NCI-H128 (cell line): ENCODE measurements at regions not wholly inside any gene's neighbourhood (a gene's known extent, or its start where the extent isn't known, plus 50 kb on each side); places are given as distances from the start of the nearest gene placed in this dataset.
"Not testable (repeated sequence)": the region's sequence is repeated elsewhere in the genome, so short reads cannot be mapped to it uniquely, and the experiment has no call there.

Experiments
- DNase-seq: peaks from one replicate; lab custom pipeline; 2025; ENCODE audit not compliant: unreplicated experiment; lab: John Stamatoyannopoulos, UW

DNA sequence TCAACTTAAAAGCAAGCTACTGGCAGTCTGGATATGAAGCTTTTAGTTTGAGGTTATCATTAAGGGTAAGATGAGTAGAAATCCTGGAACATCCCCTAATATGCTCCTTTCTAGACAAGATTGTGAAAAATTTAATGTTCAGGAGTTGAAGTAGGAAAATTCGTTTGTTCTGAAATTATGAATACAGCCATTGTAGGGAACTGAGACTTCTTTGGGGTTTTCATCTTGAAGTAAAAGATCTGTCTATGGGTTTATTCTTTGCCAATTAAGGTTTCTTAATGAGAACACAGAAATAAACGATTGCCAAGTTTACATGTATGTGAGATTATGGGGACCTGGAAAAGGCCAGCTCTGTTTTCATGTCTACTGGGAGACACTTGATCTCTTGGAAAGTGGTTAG lies 225.6 kb upstream of the MOCS1 start:
- no peak for DNase-seq

DNA sequence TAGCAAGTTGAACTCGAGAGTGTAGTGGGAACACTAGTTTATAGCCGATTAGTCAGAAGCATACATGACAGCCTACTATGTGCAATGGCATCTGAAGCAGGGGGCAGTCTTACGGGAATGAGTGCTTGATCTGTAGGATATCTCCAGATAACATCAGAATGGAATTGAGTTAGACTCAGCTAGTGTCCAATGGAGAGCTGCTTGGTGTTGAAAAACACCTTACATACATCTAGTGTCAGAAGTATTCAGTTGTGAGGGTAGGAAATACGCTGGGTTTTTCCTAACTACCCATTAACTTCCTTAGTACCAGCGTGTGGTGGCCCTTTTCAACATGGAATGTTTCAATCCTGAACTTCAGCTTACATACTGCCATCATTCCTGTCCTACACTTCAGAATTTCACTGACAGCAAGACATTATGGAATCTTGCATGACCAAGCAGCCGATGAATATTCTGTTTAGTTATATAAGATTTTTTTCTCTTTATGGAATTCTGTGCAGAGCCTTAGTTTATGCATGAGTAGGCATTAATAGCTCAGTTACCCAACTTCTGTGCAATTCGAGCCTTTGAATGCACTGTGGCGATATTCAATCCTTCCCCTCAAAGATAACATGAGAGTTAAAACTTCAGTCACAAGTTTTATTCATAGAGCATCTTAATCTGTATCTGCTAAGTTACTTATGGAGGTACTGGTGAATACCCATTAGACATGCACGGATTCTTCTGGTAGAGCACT lies 218.6 kb upstream of the MOCS1 start:
- DNase-seq: no peak

DNA sequence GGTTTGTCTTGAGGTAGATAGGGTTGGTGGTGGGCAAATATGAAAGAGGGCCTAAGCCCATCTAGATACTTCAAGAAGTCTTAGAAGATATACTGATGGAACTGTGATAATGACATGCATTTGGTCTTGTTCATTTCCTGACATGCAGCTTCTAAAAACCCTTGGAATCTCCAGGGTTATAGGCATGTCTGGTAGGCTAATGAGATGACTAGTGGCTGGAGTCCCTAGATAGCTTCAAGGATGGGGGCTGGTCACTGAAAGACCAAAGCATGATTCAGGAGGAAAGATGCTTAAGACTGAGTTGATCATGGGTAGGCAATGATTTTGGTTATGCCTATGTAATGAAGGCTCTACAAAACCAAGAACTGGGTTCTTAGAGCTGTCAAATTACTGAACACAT lies 217.9 kb upstream of the MOCS1 start:
- no peak for DNase-seq

DNA sequence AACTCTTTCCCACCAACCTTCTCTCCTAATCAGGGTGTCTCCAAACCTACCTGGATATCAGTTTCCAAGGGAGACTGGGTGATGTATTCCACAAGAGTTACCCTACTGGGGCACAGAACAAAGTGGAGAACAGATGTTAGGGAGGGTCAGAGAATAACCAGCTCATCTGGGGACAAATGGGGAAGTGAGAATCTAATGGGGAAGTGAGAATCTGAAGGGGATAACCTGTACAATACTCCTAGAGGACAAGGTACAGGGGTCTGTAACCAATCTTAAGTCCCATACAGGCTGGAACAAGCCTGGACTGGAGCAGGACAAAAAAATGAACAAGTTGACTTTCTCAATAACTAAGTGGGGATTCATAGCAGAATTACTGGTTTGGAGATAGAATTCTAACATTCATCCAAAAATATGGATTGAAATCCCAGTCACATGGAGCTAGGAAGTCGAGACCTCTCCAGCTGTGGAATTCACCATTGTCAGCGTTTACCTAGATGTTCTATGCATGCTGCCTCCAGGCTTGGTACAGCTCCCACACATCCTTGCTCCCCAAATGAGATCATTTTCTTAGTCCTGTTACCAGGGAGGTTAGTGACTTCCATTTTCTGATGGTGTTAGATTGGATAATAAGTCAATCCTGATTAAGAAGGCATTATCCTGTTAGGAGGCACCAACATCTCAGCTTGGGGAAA lies 214.8 kb upstream of the MOCS1 start:
- DNase-seq: no peak

- no peak for DNase-seq
Measured at GRCh38 chr6:40146902-40147301, 212.6 kb upstream of the MOCS1 start.

- DNase-seq: no peak
Measured at GRCh38 chr6:40139447-40139846, 205.2 kb upstream of the MOCS1 start.

- DNase-seq: no peak
Measured at GRCh38 chr6:40138273-40138720, 204.0 kb upstream of the MOCS1 start.

DNA sequence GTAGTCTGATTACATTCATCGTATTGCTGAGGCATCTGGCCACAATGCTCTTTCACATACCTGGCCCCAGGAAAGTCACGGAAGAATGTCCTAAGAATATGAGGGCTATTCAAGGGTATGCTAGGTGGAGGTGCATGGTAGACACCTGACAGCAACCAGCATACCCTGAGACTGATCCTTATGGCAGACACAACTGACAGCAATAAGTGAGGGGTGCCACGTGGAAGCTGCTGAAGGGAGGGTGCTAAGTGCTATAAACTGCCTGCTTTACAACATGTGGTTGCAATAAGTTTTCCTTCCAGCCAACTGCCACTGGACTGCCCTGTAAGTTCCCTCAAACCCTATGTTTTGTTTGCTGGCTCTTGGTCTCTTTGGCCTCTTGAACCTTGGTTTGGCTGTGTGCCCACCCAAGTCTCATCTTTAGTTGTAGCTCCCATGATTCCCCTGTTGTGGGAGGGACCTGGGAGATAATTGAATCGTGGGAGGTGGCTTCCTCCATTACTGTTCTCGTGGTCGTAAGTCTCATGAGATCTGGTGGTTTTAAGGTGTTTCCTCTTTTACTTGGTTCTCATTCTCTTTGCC lies 201.3 kb upstream of the MOCS1 start:
- DNase-seq: no peak

- not testable (repeated sequence) for DNase-seq
Measured at GRCh38 chr6:40133981-40134380, 199.7 kb upstream of the MOCS1 start.

DNA sequence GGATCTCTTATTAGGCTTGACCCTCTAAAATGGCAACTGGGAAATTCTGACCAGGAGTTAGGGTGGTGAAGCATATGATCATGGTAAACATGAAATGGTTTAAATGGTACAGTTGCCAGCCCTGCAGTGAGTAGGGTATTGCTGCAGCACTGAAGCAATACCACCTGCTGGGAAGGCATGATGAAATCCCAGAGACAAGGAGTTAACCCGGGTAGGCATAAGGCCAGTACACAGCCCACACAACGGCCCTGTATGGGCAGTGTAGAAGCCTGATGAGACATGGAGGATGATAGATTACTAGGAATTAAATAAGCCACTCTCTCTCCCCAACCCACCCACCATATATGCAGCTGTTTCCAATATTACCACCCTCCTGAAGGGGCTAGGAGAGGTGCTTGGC lies 197.4 kb upstream of the MOCS1 start:
- no peak for DNase-seq

- DNase-seq: no peak
Measured at GRCh38 chr6:40128127-40128526, 193.9 kb upstream of the MOCS1 start.

- DNase-seq: no peak
Measured at GRCh38 chr6:40125680-40126394, 191.6 kb upstream of the MOCS1 start.

DNA sequence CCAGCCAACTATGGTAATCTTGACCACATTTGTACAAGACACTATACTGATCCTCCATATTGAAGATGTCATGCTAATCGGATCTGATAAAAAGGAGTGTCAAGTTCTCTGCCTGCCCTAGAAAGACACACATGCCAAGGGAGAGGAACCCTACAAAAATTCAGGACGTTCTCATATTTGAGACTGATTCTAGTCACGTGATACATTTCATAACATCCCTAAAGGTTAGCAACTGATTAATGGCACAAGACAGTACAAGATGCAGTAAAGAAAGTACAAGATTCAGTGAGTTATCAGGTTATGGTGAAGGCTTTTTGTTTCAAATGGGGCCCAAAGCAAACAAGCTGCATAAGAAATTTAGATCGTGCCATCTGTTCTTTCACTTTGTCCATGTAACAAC lies 190.7 kb upstream of the MOCS1 start:
- DNase-seq: no peak

GRCh38 chr6:40116832-40117231 lies 182.6 kb upstream of the MOCS1 start:
- DNase-seq: no peak

GRCh38 chr6:40112350-40112749 lies 178.1 kb upstream of the MOCS1 start:
- DNase-seq: no peak

- no peak for DNase-seq
Measured at GRCh38 chr6:40108736-40109135, 174.5 kb upstream of the MOCS1 start.

DNA sequence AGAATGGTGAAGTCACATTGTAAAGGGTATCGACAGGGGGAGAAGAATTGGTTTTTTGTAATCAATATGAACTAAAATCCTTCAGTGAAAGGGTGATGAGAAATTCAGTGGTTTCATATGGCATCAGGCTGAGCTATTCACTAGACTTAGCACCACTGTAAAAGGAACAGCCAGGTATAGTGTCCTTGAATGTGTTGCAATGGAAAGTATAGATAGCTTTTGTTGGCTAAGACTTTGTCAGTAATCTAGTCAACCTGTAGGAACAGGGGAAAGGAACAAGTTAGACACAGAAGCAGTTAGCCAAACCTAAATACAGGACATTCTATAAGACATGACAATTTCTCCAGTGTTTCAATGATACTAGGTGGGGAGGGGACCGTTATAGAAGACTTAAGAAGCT lies 172.6 kb upstream of the MOCS1 start:
- no peak for DNase-seq

DNA sequence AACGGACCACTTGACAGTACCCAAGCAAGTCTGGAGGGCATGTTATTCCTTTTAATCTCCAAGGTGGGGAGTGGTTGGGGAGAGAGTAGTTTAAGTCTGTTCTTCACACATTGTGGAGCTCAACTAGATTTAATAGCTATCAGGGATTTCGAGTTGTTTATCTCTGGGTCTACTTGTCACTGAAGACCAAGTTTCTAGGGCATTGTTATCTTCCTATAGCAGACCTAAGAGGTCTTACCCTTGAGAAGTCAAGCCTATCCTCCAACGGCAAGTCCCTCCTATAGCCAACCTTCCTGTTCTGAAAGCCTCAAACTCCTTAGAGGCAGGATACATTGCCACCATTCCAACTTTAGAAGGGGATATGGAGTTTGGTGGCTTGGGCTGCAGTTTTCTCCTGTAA lies 164.5 kb upstream of the MOCS1 start:
- no peak for DNase-seq

DNA sequence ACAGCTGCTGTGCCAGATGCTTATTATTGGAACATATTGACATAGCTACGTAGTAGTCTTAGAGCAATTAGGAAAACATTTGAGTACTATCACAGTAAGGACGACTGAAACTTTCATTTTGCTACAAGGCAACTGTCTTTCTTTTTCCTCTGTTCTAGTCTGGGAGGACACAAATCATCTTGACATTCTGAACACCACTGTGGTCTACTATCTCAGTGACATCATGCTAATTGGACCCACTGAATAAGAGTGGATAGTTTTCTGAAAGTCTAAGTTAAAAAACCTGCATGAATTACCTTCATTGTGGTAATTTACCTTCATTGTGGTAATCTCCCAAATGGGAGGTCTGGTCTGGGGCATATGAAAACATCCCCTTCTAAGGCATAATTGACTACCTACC lies 163.3 kb upstream of the MOCS1 start:
- DNase-seq: no peak

GRCh38 chr6:40083141-40083920 lies 149.1 kb upstream of the MOCS1 start:
- no peak for DNase-seq
